PC-9 (cell line): ENCODE measurements at regions not wholly inside any gene's neighbourhood (a gene's known extent, or its start where the extent isn't known, plus 50 kb on each side); places are given as distances from the start of the nearest gene placed in this dataset.

ENCODE experiments used
- CTCF ChIP-seq: fragments of 200-600 bp; sonication (generic); conservative IDR thresholded peaks from 2 replicates; pipeline ENCODE4 v1.6.1; 2017; ENCODE audit warnings: mixed run types, antibody characterized with exemption, mild to moderate bottlenecking, moderate library complexity
- EZH2 ChIP-seq: fragments of 200-600 bp; sonication (generic); IDR thresholded peaks from 2 replicates; pipeline ENCODE4 v1.8.0; 2017; ENCODE audit warnings: antibody characterized with exemption, low read depth

GRCh38 chr5:98588215-98588614 is 185.2 kb upstream of the RGMB start:
- TF ChIP-seq CTCF (no peak), EZH2 (no peak)
